ENCODE measurements at regions not wholly inside any gene's neighbourhood (a gene's known extent, or its start where the extent isn't known, plus 50 kb on each side); places are given as distances from the start of the nearest gene placed in this dataset.

- intact Hi-C loops (cut with micrococcal nuclease; ENCODE audit: unreplicated experiment), result no loop called here
- TF ChIP-seq SIN3A (IDR thresholded peaks at IDR 0.05; ENCODE audit: borderline replicate concordance, insufficient read depth, low read depth, low read length) (no peak), REST (IDR thresholded peaks at IDR 0.05; ENCODE audit: insufficient read depth in 1 of 2, low read depth in 2 of 2, low read length in 1 of 2) (no peak), CTCF (IDR thresholded peaks at IDR 0.05) (no peak), TCF7L2 (IDR thresholded peaks at IDR 0.05; ENCODE audit: low read depth, low read length) (no peak), POLR2AphosphoS5 (IDR thresholded peaks at IDR 0.05; ENCODE audit: low read depth, low read length) (no peak)
- POLR2A ChIA-PET, result no interaction called here
Observed at GRCh38 chr3:72332036-72332435, 516.2 kb downstream of the SHQ1 start.

GRCh38 chr3:72331076-72331475, 517.2 kb downstream of the SHQ1 start:
- ChIA-PET CTCF (no interaction called here), POLR2A (no interaction called here)
- intact Hi-C loops (cut with micrococcal nuclease; ENCODE audit: unreplicated experiment), result no loop called here
- no TSS peak for BruUV-seq (replicated peaks)
- no peak overlapping the region for H3K27ac ChIP-seq (ENCODE audit: low read length)
- H3K36me3 ChIP-seq (ENCODE audit: control insufficient read depth, insufficient read depth, low read length), result no peaks in the 10 kb centered on the region
- DNase-seq (ENCODE audit: low read depth, low spot score), result no peak
- ATAC-seq, result no peak
- H3K4me3 ChIP-seq (ENCODE audit: low read depth in 2 of 2, low read length in 2 of 2), result no peak overlapping the region
- H3K4me1 ChIP-seq (ENCODE audit: control insufficient read depth, insufficient read depth, low read length), result no peaks in the 10 kb centered on the region
- TF ChIP-seq CTCF (IDR thresholded peaks at IDR 0.05), result no peak
- no peak for TF ChIP-seq TCF7L2 (IDR thresholded peaks at IDR 0.05; ENCODE audit: low read depth, low read length)
- no peak for TF ChIP-seq SIN3A (IDR thresholded peaks at IDR 0.05; ENCODE audit: borderline replicate concordance, insufficient read depth, low read depth, low read length)
- TF ChIP-seq POLR2AphosphoS5 (IDR thresholded peaks at IDR 0.05; ENCODE audit: low read depth, low read length), result no peak
- no peak for TF ChIP-seq REST (IDR thresholded peaks at IDR 0.05; ENCODE audit: insufficient read depth in 1 of 2, low read depth in 2 of 2, low read length in 1 of 2)
- in situ Hi-C loops (cut with HindIII; ENCODE audit: low pct_unique_long_range_greater_than_20kb, low sequenced_read_pairs), result no loop called here
- H3K27me3 ChIP-seq (ENCODE audit: control insufficient read depth, insufficient read depth, low read length), result no peaks in the 10 kb centered on the region
- H3K9me3 ChIP-seq (ENCODE audit: control insufficient read depth, insufficient read depth, low read depth, low read length), result no peaks in the 10 kb centered on the region

More at GRCh38 chr3:72332036-72332435, 516.2 kb downstream of the SHQ1 start:
- H3K4me1 ChIP-seq (ENCODE audit: control insufficient read depth, insufficient read depth, low read length), result no peaks in the 10 kb centered on the region
- no peak for ATAC-seq
- H3K27ac ChIP-seq (ENCODE audit: low read length), result no peak overlapping the region
- no peaks in the 10 kb centered on the region for H3K27me3 ChIP-seq (ENCODE audit: control insufficient read depth, insufficient read depth, low read length)
- CTCF ChIA-PET, result no interaction called here
- no peaks in the 10 kb centered on the region for H3K36me3 ChIP-seq (ENCODE audit: control insufficient read depth, insufficient read depth, low read length)
- in situ Hi-C loops (cut with HindIII; ENCODE audit: low pct_unique_long_range_greater_than_20kb, low sequenced_read_pairs), result no loop called here
- no TSS peak for BruUV-seq (replicated peaks)
- H3K9me3 ChIP-seq (ENCODE audit: control insufficient read depth, insufficient read depth, low read depth, low read length), result no peaks in the 10 kb centered on the region
- H3K4me3 ChIP-seq (ENCODE audit: low read depth in 2 of 2, low read length in 2 of 2), result no peak overlapping the region
- no peak for DNase-seq (ENCODE audit: low read depth, low spot score)
